HEK293T (cell line): ENCODE measurements at regions not wholly inside any gene's neighbourhood (a gene's known extent, or its start where the extent isn't known, plus 50 kb on each side); places are given as distances from the start of the nearest gene placed in this dataset.

ENCODE experiments used
- CTCF ChIA-PET: fragments of 350-600 bp; formaldehyde crosslinking; extraction: SDS; loops from one replicate; lab custom pipeline; 2021; ENCODE audit warnings: antibody characterized with exemption, inconsistent platforms; lab: Yijun Ruan, JAX
- POLR2A ChIA-PET: fragments of 350-600 bp; formaldehyde crosslinking; extraction: SDS; loops from one replicate; lab custom pipeline; 2020; ENCODE audit warnings: antibody characterized with exemption, inconsistent platforms; lab: Yijun Ruan, JAX
- DNase-seq: peaks from one replicate; pipeline ENCODE4 v3.0.0; 2012; ENCODE audit warnings: mixed read lengths; ENCODE audit errors: extremely low spot score
- ARNT ChIP-seq: fragments of 450-650 bp; IDR thresholded peaks from 2 replicates; pipeline ENCODE4 v1.6.1; 2017; ENCODE audit warnings: mild to moderate bottlenecking
- BHLHE40 ChIP-seq: fragments of 450-650 bp; IDR thresholded peaks from 2 replicates; pipeline ENCODE4 v1.6.1; 2016; ENCODE audit warnings: mild to moderate bottlenecking, moderate library complexity, borderline replicate concordance
- CTBP1 ChIP-seq: fragments of 450-650 bp; IDR thresholded peaks from 2 replicates; pipeline ENCODE4 v1.6.1; 2016; ENCODE audit warnings: borderline replicate concordance
- ELF4 ChIP-seq: fragments of 450-650 bp; IDR thresholded peaks from 2 replicates; pipeline ENCODE4 v1.6.1; 2017; ENCODE audit warnings: antibody characterized with exemption
- FOXA1 ChIP-seq: fragments of 450-650 bp; IDR thresholded peaks from 2 replicates; pipeline ENCODE4 v1.6.1; 2016; ENCODE audit warnings: mild to moderate bottlenecking
- FOXK2 ChIP-seq: fragments of 450-650 bp; IDR thresholded peaks from 2 replicates; pipeline ENCODE4 v1.6.1; 2016; ENCODE audit warnings: mild to moderate bottlenecking
- FOXM1 ChIP-seq: fragments of 450-650 bp; IDR thresholded peaks from 2 replicates; pipeline ENCODE4 v1.6.1; 2017; ENCODE audit warnings: mild to moderate bottlenecking, borderline replicate concordance
- HDGF ChIP-seq: fragments of 450-650 bp; IDR thresholded peaks from 2 replicates; pipeline ENCODE4 v1.6.1; 2017; ENCODE audit warnings: antibody characterized with exemption, borderline replicate concordance
- L3MBTL2 ChIP-seq: fragments of 450-650 bp; conservative IDR thresholded peaks from 2 replicates; pipeline ENCODE4 v1.6.1; 2016; ENCODE audit warnings: mild to moderate bottlenecking
- LEF1 ChIP-seq: fragments of 450-650 bp; IDR thresholded peaks from 2 replicates; pipeline ENCODE4 v1.6.1; 2017; ENCODE audit warnings: mild to moderate bottlenecking, borderline replicate concordance
- NFRKB ChIP-seq: fragments of 450-650 bp; IDR thresholded peaks from 2 replicates; pipeline ENCODE4 v1.6.1; 2016; ENCODE audit warnings: mild to moderate bottlenecking, moderate library complexity
- SP1 ChIP-seq: fragments of 450-650 bp; IDR thresholded peaks from 2 replicates; pipeline ENCODE4 v1.6.1; 2017
- SUZ12 ChIP-seq: fragments of 450-650 bp; IDR thresholded peaks from 2 replicates; pipeline ENCODE4 v1.6.1; 2016; ENCODE audit warnings: mild to moderate bottlenecking
- TARDBP ChIP-seq: fragments of 450-650 bp; IDR thresholded peaks from 2 replicates; pipeline ENCODE4 v1.6.1; 2016
- ZNF384 ChIP-seq: fragments of 450-650 bp; IDR thresholded peaks from 2 replicates; pipeline ENCODE4 v1.6.1; 2016
- TF ChIP-seq, protein P1 (sequence below): fragments of 450-650 bp; IDR thresholded peaks from 2 replicates; pipeline ENCODE4 v1.6.1; 2016

DNA sequence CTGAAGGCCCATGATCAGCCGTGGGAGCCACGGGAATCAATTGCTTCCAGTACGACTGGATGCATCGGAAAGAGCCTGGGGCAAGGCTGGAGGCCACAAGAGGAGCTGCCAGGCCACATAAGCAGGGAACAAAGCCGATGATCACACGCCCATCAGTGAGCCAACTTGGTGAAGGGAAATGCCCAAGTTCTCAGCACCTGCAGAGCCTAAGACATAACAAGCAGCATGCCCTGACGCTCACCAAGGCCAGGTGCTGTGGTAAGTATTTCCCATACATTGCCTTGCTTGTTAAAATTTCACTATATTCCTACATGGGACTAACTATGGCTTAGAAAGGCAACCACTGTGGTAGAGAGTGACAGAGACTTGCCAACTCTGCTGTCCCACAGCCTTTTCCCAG lies 555.9 kb downstream of the BCL11B start:
- POLR2A ChIA-PET = no interaction called here
- CTCF ChIA-PET = no interaction called here
- TF ChIP-seq TARDBP = no peak
- no peak for TF ChIP-seq ARNT
- no peak for TF ChIP-seq ZNF384
- DNase-seq = no peak

DNA sequence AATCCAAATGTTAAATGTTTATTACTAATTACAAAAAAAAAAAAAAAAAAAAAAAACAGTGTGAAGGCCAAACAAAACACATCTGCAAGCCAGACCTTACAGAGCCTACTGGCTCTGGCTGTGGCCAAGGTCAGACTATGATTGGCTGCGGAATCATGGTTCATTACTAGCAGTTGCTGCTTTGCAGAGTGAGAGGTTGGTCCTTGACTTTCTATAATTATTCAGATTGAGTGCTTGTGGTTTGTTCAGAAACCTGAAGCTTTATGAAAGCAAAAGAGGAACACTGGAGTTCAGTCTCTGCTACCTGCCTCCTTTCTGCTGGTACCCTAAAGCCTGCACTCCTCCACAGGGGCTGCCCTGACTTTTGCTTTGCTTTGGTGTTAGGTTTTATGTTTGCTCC lies 550.9 kb downstream of the BCL11B start:
- DNase-seq = no peak
- ChIA-PET POLR2A (no interaction called here), CTCF (no interaction called here)
- no peak for TF ChIP-seq ELF4

DNA sequence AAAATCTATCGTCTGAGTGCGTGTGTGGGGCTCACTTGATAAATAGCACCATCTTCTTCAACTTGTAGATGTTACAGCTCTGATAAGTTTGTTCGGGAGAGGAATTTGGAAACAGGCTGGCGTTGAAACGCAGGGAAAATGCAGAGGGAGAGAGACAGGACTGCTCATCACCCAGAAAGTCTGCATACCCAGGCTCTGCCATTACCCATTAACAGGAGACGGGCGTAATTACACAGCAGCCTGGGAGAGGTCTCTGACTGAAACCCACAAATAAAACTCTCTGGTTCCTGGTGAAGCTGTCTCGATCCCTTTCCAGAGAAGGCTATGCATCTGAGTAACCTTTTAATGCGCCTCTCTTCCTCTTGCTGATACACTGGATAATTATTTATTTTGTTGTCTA lies 547.3 kb downstream of the BCL11B start:
- DNase-seq = no peak
- TF ChIP-seq ARNT (no peak), ZNF384 (no peak), LEF1 (no peak), FOXK2 (no peak), L3MBTL2 (no peak), HDGF (no peak), CTBP1 (no peak), NFRKB (no peak), SP1 (no peak), BHLHE40 (no peak), TARDBP (no peak), FOXA1 (no peak), SUZ12 (no peak), FOXM1 (no peak)
- TF ChIP-seq, protein P1, sequence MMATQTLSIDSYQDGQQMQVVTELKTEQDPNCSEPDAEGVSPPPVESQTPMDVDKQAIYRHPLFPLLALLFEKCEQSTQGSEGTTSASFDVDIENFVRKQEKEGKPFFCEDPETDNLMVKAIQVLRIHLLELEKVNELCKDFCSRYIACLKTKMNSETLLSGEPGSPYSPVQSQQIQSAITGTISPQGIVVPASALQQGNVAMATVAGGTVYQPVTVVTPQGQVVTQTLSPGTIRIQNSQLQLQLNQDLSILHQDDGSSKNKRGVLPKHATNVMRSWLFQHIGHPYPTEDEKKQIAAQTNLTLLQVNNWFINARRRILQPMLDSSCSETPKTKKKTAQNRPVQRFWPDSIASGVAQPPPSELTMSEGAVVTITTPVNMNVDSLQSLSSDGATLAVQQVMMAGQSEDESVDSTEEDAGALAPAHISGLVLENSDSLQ = no peak
- ChIA-PET POLR2A (no interaction called here), CTCF (no interaction called here)

DNA sequence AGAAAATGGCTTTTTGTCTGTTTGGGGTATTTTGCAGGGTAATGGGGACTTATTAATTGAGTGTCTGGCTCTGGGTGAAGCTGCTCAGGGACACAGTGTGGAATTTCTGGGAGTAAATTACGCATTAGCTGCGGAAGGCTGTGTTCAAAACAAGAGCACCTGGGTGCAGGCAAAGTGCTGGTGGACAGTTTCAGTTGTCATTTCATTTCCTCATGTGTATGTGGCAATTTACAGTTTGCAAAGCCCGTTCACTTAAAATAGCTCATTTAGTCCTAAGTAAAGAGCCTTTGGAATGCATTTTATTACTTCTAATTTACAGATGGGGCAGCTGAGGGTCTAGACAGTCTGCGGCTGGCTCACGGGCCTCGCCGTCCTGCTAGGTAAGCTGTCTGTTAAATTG lies 546.8 kb downstream of the BCL11B start:
- ChIA-PET CTCF (no interaction called here), POLR2A (no interaction called here)
- TF ChIP-seq ZNF384 (no peak), ELF4 (no peak), FOXK2 (no peak), SP1 (no peak), FOXA1 (no peak), ARNT (no peak), SUZ12 (no peak), L3MBTL2 (no peak), NFRKB (no peak), CTBP1 (no peak), BHLHE40 (no peak), TARDBP (no peak), LEF1 (no peak), HDGF (no peak), FOXM1 (no peak)
- TF ChIP-seq, protein P1 = no peak
- no peak for DNase-seq

DNA sequence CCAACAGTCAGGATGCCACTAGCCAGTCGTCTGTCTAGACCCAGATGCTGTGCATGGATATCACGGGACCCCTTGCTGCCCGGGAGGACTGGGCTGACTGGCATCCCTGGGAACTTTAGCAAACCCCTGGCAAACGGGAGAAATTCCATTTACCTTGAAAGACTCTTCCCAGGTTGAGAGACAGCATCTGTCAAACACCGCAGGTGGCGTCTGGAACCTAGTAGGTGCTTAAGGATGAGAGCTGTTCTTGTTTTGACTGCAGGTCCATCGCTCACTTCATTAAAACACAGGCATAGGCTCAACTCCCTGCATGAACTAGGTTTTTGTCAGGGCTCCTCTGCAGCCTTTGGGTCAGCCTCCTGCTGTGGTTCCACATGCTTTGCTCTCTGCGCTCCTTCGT lies 546.3 kb downstream of the BCL11B start:
- no peak for TF ChIP-seq SUZ12
- ChIA-PET POLR2A (no interaction called here), CTCF (no interaction called here)
- DNase-seq = no peak

DNA sequence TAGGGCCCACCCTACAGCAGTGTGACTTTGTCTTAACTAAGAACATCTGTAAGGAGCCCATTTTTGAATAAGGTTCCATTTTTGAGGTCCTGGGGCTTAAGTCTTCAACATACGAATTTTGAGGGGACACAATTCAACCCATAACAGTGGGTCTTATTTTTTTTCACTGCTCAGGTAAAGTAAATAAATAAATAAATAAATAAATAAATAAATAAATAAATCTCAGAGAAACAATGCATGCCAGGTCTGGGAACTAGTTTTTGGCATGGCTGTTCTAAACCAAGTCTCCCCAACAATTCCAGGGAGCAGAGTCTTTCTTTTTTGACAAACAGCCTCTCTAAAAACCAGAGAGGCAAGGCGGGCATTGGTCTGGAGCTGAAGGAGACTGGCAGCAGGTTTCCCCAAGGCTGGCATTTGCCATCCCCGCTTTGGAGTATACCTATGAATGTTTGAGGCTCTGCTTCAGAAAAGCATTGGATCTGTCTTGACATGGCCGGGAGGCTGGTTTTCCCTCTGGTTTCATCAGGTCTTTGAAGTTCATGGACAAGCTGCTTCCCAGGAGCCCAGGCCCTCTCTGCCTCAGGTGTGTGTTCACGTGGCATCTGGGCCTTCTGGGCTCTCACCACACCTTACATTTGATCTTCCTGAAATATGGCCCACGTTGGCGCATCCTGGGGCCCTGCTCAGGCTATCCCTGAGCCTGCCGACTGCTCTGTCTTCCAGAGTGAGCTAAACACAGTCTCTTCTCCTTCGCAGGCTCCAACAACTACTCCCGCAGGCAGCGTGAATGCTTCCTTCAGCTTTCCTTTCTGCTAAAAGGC lies 545.2 kb downstream of the BCL11B start:
- POLR2A ChIA-PET = no interaction called here
- CTCF ChIA-PET = no interaction called here
- no peak for DNase-seq
- TF ChIP-seq ZNF384 = no peak
- no peak for TF ChIP-seq HDGF
- TF ChIP-seq FOXM1 = no peak
- no peak for TF ChIP-seq BHLHE40
- no peak for TF ChIP-seq FOXK2
- TF ChIP-seq, protein P1 = no peak
- no peak for TF ChIP-seq SP1
- TF ChIP-seq NFRKB = no peak
- no peak for TF ChIP-seq FOXA1
- no peak for TF ChIP-seq LEF1
- TF ChIP-seq CTBP1 = no peak

DNA sequence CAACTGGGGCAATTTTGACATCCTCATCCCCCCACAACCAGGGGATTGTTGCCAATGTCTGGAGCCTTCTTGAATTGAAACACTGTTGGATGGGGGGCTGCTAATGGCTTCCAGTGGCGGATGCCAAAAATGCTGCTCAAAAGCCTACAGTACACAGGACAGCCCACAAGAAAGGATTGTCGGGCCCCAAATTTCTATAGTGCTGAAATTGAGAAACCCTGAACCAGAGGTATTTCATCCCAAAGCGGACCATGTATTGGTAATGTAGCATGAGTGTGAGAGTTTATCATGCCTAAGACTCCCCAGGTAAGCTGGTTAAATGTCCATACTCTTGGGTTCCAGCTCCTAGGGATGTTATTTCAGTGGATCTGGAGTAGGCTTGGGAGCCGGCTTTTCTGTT lies 544.0 kb downstream of the BCL11B start:
- POLR2A ChIA-PET = no interaction called here
- TF ChIP-seq LEF1 = no peak
- TF ChIP-seq FOXM1 = no peak
- no peak for TF ChIP-seq ARNT
- no peak for TF ChIP-seq ZNF384
- TF ChIP-seq FOXA1 = no peak

More for the DNA sequence above, 544.0 kb downstream of the BCL11B start:
- no peak for DNase-seq
- CTCF ChIA-PET = no interaction called here
